ENCODE measurements at regions not wholly inside any gene's neighbourhood (a gene's known extent, or its start where the extent isn't known, plus 50 kb on each side); places are given as distances from the start of the nearest gene placed in this dataset.

GRCh38 chr10:88193018-88193417, 329.6 kb downstream of the PTEN start:
- H3K36me3 ChIP-seq (ENCODE audit: control insufficient read depth, low read length) = no peaks in the 10 kb centered on the region
- no peak overlapping the region for H3K4me3 ChIP-seq (ENCODE audit: low read length)
- H4K20me1 ChIP-seq (ENCODE audit: control insufficient read depth, insufficient read depth, low read depth, low read length) = no peaks in the 10 kb centered on the region
- H3K79me2 ChIP-seq (ENCODE audit: control insufficient read depth, low read length) = no peaks in the 10 kb centered on the region
- H3F3A ChIP-seq (ENCODE audit: control insufficient read depth, insufficient read depth) = no peaks in the 10 kb centered on the region
- no peaks in the 10 kb centered on the region for H3K9me3 ChIP-seq (ENCODE audit: control insufficient read depth, insufficient read depth, low read length)
- H3K27ac ChIP-seq (ENCODE audit: low read depth, low read length) = no peak overlapping the region
- 0 out of 2 replicates have a peak, but pooled peaks cover 2% of the 10 kb centered on the region for H3K9me2 ChIP-seq (replicated peaks; ENCODE audit: control insufficient read depth, low read length)
- H3K4me2 ChIP-seq (ENCODE audit: low read length) = no peak overlapping the region
- peaks cover 12% of the 10 kb centered on the region for H3K4me1 ChIP-seq (ENCODE audit: control insufficient read depth, low read length)
- TF ChIP-seq CTCF (IDR thresholded peaks at IDR 0.05; ENCODE audit: low read depth, low read length, poor library complexity, severe bottlenecking) = no peak
- no peaks in the 10 kb centered on the region for H3K27me3 ChIP-seq (ENCODE audit: control insufficient read depth, low read length)

DNA sequence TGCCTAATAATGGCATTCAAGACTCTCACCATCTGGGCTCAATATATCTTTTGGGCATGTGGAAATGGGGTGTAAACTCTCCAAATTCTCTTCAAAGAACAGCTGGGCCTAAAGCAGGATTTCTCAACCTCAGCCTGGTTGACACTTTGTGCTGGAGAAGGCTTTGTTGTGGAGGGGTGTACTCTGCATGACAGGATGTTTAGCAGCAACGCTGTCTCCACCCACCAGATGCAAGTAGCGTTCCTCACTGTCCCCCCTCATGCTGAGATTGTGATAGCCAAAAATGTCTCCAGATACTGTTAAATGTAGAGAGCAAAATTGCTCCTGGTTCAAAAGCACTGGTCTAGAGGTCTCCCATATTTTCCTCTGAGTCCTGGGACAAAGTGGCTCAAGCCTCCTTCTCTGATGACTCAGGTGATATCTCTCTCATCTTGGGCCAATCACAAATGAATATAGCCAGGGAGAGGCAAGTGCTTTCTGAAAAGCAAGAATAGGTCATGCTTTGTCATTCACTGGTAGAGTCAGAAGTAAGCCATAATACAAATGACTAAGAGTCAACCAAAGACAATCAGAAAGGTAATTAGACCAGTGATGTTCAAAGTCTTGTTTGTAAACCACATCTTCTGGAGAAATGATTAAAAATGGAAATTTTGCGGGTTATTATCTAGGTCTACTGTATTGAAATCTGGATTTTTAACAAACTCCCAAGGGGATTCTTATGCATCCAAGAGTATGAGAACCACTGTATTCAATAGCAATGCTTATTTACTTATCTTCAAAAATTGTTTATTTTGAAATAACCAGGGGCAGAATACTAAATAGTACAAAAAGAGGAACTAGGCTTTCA, 330.8 kb downstream of the PTEN start:
- no peak overlapping the region for H3K27ac ChIP-seq (ENCODE audit: low read depth, low read length)
- H3K9me3 ChIP-seq (ENCODE audit: control insufficient read depth, insufficient read depth, low read length) = no peaks in the 10 kb centered on the region
- no peaks in the 10 kb centered on the region for H3K36me3 ChIP-seq (ENCODE audit: control insufficient read depth, low read length)
- H3K79me2 ChIP-seq (ENCODE audit: control insufficient read depth, low read length) = no peaks in the 10 kb centered on the region
- peaks cover 12% of the 10 kb centered on the region for H3K4me1 ChIP-seq (ENCODE audit: control insufficient read depth, low read length)
- no peaks in the 10 kb centered on the region for H3K27me3 ChIP-seq (ENCODE audit: control insufficient read depth, low read length)
- H4K20me1 ChIP-seq (ENCODE audit: control insufficient read depth, insufficient read depth, low read depth, low read length) = no peaks in the 10 kb centered on the region
- H3F3A ChIP-seq (ENCODE audit: control insufficient read depth, insufficient read depth) = no peaks in the 10 kb centered on the region
- no peak overlapping the region for H3K4me2 ChIP-seq (ENCODE audit: low read length)
- H3K4me3 ChIP-seq (ENCODE audit: low read length) = no peak overlapping the region
- TF ChIP-seq CTCF (IDR thresholded peaks at IDR 0.05; ENCODE audit: low read depth, low read length, poor library complexity, severe bottlenecking) = no peak
- no peak for TF ChIP-seq EZH2phosphoT487 (IDR thresholded peaks at IDR 0.05; ENCODE audit: borderline replicate concordance, low read length)
- 0 out of 2 replicates have a peak, but pooled peaks cover 2% of the 10 kb centered on the region for H3K9me2 ChIP-seq (replicated peaks; ENCODE audit: control insufficient read depth, low read length)

GRCh38 chr10:88194961-88195367, 331.5 kb downstream of the PTEN start:
- Histone ChIP-seq H3K9me2 (replicated peaks; ENCODE audit: control insufficient read depth, low read length) (0 out of 2 replicates have a peak, but pooled peaks cover 2% of the 10 kb centered on the region), H3K4me1 (ENCODE audit: control insufficient read depth, low read length) (peaks cover 12% of the 10 kb centered on the region), H3K27me3 (ENCODE audit: control insufficient read depth, low read length) (no peaks in the 10 kb centered on the region), H4K20me1 (ENCODE audit: control insufficient read depth, insufficient read depth, low read depth, low read length) (no peaks in the 10 kb centered on the region), H3K27ac (ENCODE audit: low read depth, low read length) (no peak overlapping the region), H3K79me2 (ENCODE audit: control insufficient read depth, low read length) (no peaks in the 10 kb centered on the region), H3K9me3 (ENCODE audit: control insufficient read depth, insufficient read depth, low read length) (no peaks in the 10 kb centered on the region), H3F3A (ENCODE audit: control insufficient read depth, insufficient read depth) (no peaks in the 10 kb centered on the region), H3K4me3 (ENCODE audit: low read length) (no peak overlapping the region), H3K36me3 (ENCODE audit: control insufficient read depth, low read length) (no peaks in the 10 kb centered on the region), H3K4me2 (ENCODE audit: low read length) (no peak overlapping the region)
- no peak for TF ChIP-seq EZH2phosphoT487 (IDR thresholded peaks at IDR 0.05; ENCODE audit: borderline replicate concordance, low read length)

GRCh38 chr10:88195841-88196240, 332.4 kb downstream of the PTEN start:
- Histone ChIP-seq H3K27me3 (ENCODE audit: control insufficient read depth, low read length) (no peaks in the 10 kb centered on the region), H3K79me2 (ENCODE audit: control insufficient read depth, low read length) (no peaks in the 10 kb centered on the region), H3K4me2 (ENCODE audit: low read length) (no peak overlapping the region), H4K20me1 (ENCODE audit: control insufficient read depth, insufficient read depth, low read depth, low read length) (no peaks in the 10 kb centered on the region), H3F3A (ENCODE audit: control insufficient read depth, insufficient read depth) (no peaks in the 10 kb centered on the region), H3K27ac (ENCODE audit: low read depth, low read length) (no peak overlapping the region), H3K4me1 (ENCODE audit: control insufficient read depth, low read length) (peaks cover 12% of the 10 kb centered on the region), H3K9me2 (replicated peaks; ENCODE audit: control insufficient read depth, low read length) (0 out of 2 replicates have a peak, but pooled peaks cover 2% of the 10 kb centered on the region), H3K36me3 (ENCODE audit: control insufficient read depth, low read length) (no peaks in the 10 kb centered on the region), H3K4me3 (ENCODE audit: low read length) (no peak overlapping the region), H3K9me3 (ENCODE audit: control insufficient read depth, insufficient read depth, low read length) (no peaks in the 10 kb centered on the region)
- no peak for TF ChIP-seq CTCF (IDR thresholded peaks at IDR 0.05; ENCODE audit: low read depth, low read length, poor library complexity, severe bottlenecking)
- TF ChIP-seq EZH2phosphoT487 (IDR thresholded peaks at IDR 0.05; ENCODE audit: borderline replicate concordance, low read length) = no peak

All from DOHH2 (cell line).